ENCODE measurements at regions not wholly inside any gene's neighbourhood (a gene's known extent, or its start where the extent isn't known, plus 50 kb on each side); places are given as distances from the start of the nearest gene placed in this dataset.

DNA sequence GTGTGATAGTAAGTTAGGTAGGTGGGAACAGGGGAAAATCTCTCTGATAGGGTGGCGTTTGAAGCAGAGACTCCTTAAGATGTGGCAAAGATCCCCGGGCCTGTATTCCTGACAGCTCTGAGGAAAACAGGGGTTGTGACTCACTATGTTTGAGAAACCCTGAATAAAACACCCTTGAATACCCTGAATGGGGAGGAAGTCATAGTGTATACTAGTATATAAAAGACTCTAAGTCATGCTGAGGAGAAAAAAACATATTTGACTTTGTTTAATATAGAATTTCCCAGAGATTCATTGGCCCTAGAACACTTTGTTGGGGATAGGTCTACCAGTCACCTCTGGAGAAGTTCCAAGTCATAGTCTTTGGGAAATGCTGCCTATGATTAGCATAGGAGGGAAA, 590.9 kb downstream of the IRS1 start:
- H3K27ac ChIP-seq (ENCODE audit: low read length, poor library complexity, severe bottlenecking), result no peak overlapping the region
- H3K9me3 ChIP-seq (ENCODE audit: control insufficient read depth, low read length), result no peaks in the 10 kb centered on the region
- peak; percentile 62 for DNase-seq
- H3K79me1 ChIP-seq (replicated peaks; ENCODE audit: low read length, poor library complexity, severe bottlenecking), result no peaks in the 10 kb centered on the region
- H3K36me3 ChIP-seq (ENCODE audit: control insufficient read depth in 1 of 2, insufficient read depth in 2 of 2, low read depth in 1 of 2, low read length in 2 of 2), result no peaks in the 10 kb centered on the region
- no peak overlapping the region for H2BK15ac ChIP-seq (ENCODE audit: low read depth, poor library complexity, severe bottlenecking)
- no peaks in the 10 kb centered on the region for H3K27me3 ChIP-seq (ENCODE audit: control insufficient read depth in 1 of 2, insufficient read depth in 1 of 2, low read length in 2 of 2)
- H3K4me1 ChIP-seq (ENCODE audit: control insufficient read depth, insufficient read depth, low read depth, low read length), result no peaks in the 10 kb centered on the region
- H3K4ac ChIP-seq (ENCODE audit: low read depth in 1 of 2, low read length in 2 of 2), result no peak overlapping the region
- no peak overlapping the region for H2BK5ac ChIP-seq (ENCODE audit: low read depth, low read length, poor library complexity, severe bottlenecking)
- H2AFZ ChIP-seq (ENCODE audit: low read depth, low read length), result no peak overlapping the region
- no peak overlapping the region for H2AK5ac ChIP-seq (ENCODE audit: low read length, severe bottlenecking)
- H3K14ac ChIP-seq (ENCODE audit: low read length in 2 of 2), result no peak overlapping the region
- H3K4me2 ChIP-seq (ENCODE audit: low read length, poor library complexity, severe bottlenecking), result no peak overlapping the region
- H2BK120ac ChIP-seq (ENCODE audit: low read depth, low read length), result no peak overlapping the region
- no peak overlapping the region for H4K91ac ChIP-seq (ENCODE audit: low read length)
- 30% methylated on average over 1 of the region's 2 CpGs for WGBS
- no peak overlapping the region for H4K8ac ChIP-seq (ENCODE audit: low read length)
- no peak overlapping the region for H3K23ac ChIP-seq (ENCODE audit: low read length in 2 of 2)
- no peak overlapping the region for H2BK12ac ChIP-seq (ENCODE audit: low read length in 2 of 2)
- H3K18ac ChIP-seq (ENCODE audit: low read depth in 1 of 2, low read length in 2 of 2), result no peak overlapping the region
- H3K9ac ChIP-seq (ENCODE audit: low read length), result no peak overlapping the region
- no peak overlapping the region for H3K4me3 ChIP-seq (ENCODE audit: insufficient read depth in 1 of 2, low read depth in 1 of 2, low read length in 2 of 2)

DNA sequence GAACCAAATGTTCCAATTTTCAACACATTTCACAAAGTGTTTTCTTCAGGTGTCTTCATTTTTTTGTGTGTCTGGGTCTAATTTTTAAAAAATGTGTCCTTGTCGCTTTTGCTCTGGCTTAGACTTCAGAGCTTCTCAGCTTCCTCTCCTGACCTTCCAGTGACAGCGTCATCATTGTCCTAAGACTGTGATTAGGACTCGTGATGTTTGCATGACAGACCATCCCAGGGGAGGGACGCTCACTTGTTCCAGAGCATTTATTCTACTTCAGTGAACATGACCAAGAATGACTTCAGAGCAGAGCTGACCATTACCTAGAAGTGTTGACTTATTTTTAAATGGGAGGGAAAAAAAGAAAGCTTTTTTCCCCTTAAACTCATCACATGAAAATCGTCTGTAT, 591.9 kb downstream of the IRS1 start:
- Histone ChIP-seq H3K14ac (ENCODE audit: low read length in 2 of 2) (no peak overlapping the region), H3K4me3 (ENCODE audit: insufficient read depth in 1 of 2, low read depth in 1 of 2, low read length in 2 of 2) (no peak overlapping the region), H2AFZ (ENCODE audit: low read depth, low read length) (no peak overlapping the region), H2BK12ac (ENCODE audit: low read length in 2 of 2) (peak overlapping the region in 1 of 2 experiments; percentile 37), H3K4ac (ENCODE audit: low read depth in 1 of 2, low read length in 2 of 2) (no peak overlapping the region), H2BK15ac (ENCODE audit: low read depth, poor library complexity, severe bottlenecking) (no peak overlapping the region), H3K4me1 (ENCODE audit: control insufficient read depth, insufficient read depth, low read depth, low read length) (no peaks in the 10 kb centered on the region), H4K8ac (ENCODE audit: low read length) (no peak overlapping the region), H3K9ac (ENCODE audit: low read length) (no peak overlapping the region), H3K9me3 (ENCODE audit: control insufficient read depth, low read length) (no peaks in the 10 kb centered on the region), H3K79me1 (replicated peaks; ENCODE audit: low read length, poor library complexity, severe bottlenecking) (no peaks in the 10 kb centered on the region), H3K27me3 (ENCODE audit: control insufficient read depth in 1 of 2, insufficient read depth in 1 of 2, low read length in 2 of 2) (no peaks in the 10 kb centered on the region), H4K91ac (ENCODE audit: low read length) (no peak overlapping the region), H3K18ac (ENCODE audit: low read depth in 1 of 2, low read length in 2 of 2) (no peak overlapping the region), H2BK5ac (ENCODE audit: low read depth, low read length, poor library complexity, severe bottlenecking) (no peak overlapping the region), H3K36me3 (ENCODE audit: control insufficient read depth in 1 of 2, insufficient read depth in 2 of 2, low read depth in 1 of 2, low read length in 2 of 2) (no peaks in the 10 kb centered on the region), H3K4me2 (ENCODE audit: low read length, poor library complexity, severe bottlenecking) (no peak overlapping the region), H2AK5ac (ENCODE audit: low read length, severe bottlenecking) (no peak overlapping the region), H3K27ac (ENCODE audit: low read length, poor library complexity, severe bottlenecking) (no peak overlapping the region), H3K23ac (ENCODE audit: low read length in 2 of 2) (no peak overlapping the region), H2BK120ac (ENCODE audit: low read depth, low read length) (no peak overlapping the region)
- 90% methylated on average over 4 of the region's 5 CpGs for WGBS
- no peak for DNase-seq

- Histone ChIP-seq H3K36me3 (ENCODE audit: control insufficient read depth in 1 of 2, insufficient read depth in 2 of 2, low read depth in 1 of 2, low read length in 2 of 2) (no peaks in the 10 kb centered on the region), H3K4me1 (ENCODE audit: control insufficient read depth, insufficient read depth, low read depth, low read length) (no peaks in the 10 kb centered on the region), H4K8ac (ENCODE audit: low read length) (no peak overlapping the region), H2AFZ (ENCODE audit: low read depth, low read length) (no peak overlapping the region), H2BK120ac (ENCODE audit: low read depth, low read length) (no peak overlapping the region), H3K23ac (ENCODE audit: low read length in 2 of 2) (no peak overlapping the region), H3K9me3 (ENCODE audit: control insufficient read depth, low read length) (no peaks in the 10 kb centered on the region), H2BK5ac (ENCODE audit: low read depth, low read length, poor library complexity, severe bottlenecking) (no peak overlapping the region), H2AK5ac (ENCODE audit: low read length, severe bottlenecking) (no peak overlapping the region), H3K4me2 (ENCODE audit: low read length, poor library complexity, severe bottlenecking) (no peak overlapping the region), H3K27me3 (ENCODE audit: control insufficient read depth in 1 of 2, insufficient read depth in 1 of 2, low read length in 2 of 2) (no peaks in the 10 kb centered on the region), H4K91ac (ENCODE audit: low read length) (no peak overlapping the region), H3K14ac (ENCODE audit: low read length in 2 of 2) (no peak overlapping the region), H3K9ac (ENCODE audit: low read length) (no peak overlapping the region), H2BK15ac (ENCODE audit: low read depth, poor library complexity, severe bottlenecking) (no peak overlapping the region), H3K27ac (ENCODE audit: low read length, poor library complexity, severe bottlenecking) (no peak overlapping the region), H3K18ac (ENCODE audit: low read depth in 1 of 2, low read length in 2 of 2) (no peak overlapping the region), H3K4ac (ENCODE audit: low read depth in 1 of 2, low read length in 2 of 2) (no peak overlapping the region), H2BK12ac (ENCODE audit: low read length in 2 of 2) (no peak overlapping the region), H3K4me3 (ENCODE audit: insufficient read depth in 1 of 2, low read depth in 1 of 2, low read length in 2 of 2) (no peak overlapping the region), H3K79me1 (replicated peaks; ENCODE audit: low read length, poor library complexity, severe bottlenecking) (no peaks in the 10 kb centered on the region)
- no peak for DNase-seq
- 95% methylated on average over 2 of the region's 2 CpGs for WGBS
These were observed 600.1 kb downstream of the IRS1 start for GRCh38 chr2:226199555-226199954.

DNA sequence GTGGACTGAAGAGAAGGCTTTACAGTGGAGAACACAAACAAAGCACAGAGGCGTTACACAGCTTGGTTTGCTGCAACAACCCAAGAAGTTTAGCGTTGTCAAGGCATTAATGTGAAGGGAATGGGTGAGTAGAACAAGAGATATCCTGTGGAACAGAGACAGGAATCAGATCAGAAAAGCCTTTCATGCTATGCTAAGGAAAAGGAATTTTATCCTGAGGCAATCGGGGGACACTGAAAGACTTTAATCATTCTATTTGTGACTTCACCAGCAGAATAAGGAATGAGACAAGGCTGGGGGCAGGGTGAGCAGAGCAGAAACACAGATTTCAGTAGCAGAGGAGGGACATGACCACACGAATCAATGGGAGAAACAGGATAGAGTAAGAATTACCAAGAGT, 600.7 kb downstream of the IRS1 start:
- H3K9me3 ChIP-seq (ENCODE audit: control insufficient read depth, low read length), result no peaks in the 10 kb centered on the region

More for the DNA sequence above, 600.7 kb downstream of the IRS1 start:
- no peaks in the 10 kb centered on the region for H3K4me1 ChIP-seq (ENCODE audit: control insufficient read depth, insufficient read depth, low read depth, low read length)
- no peak overlapping the region for H3K27ac ChIP-seq (ENCODE audit: low read length, poor library complexity, severe bottlenecking)
- no peak overlapping the region for H3K18ac ChIP-seq (ENCODE audit: low read depth in 1 of 2, low read length in 2 of 2)
- H3K36me3 ChIP-seq (ENCODE audit: control insufficient read depth in 1 of 2, insufficient read depth in 2 of 2, low read depth in 1 of 2, low read length in 2 of 2), result no peaks in the 10 kb centered on the region
- 94% methylated on average over 4 of the region's 4 CpGs for WGBS
- no peak overlapping the region for H4K8ac ChIP-seq (ENCODE audit: low read length)
- no peaks in the 10 kb centered on the region for H3K27me3 ChIP-seq (ENCODE audit: control insufficient read depth in 1 of 2, insufficient read depth in 1 of 2, low read length in 2 of 2)
- no peak overlapping the region for H2BK5ac ChIP-seq (ENCODE audit: low read depth, low read length, poor library complexity, severe bottlenecking)
- H3K4me3 ChIP-seq (ENCODE audit: insufficient read depth in 1 of 2, low read depth in 1 of 2, low read length in 2 of 2), result no peak overlapping the region
- H3K79me1 ChIP-seq (replicated peaks; ENCODE audit: low read length, poor library complexity, severe bottlenecking), result no peaks in the 10 kb centered on the region
- H3K14ac ChIP-seq (ENCODE audit: low read length in 2 of 2), result no peak overlapping the region
- no peak overlapping the region for H3K4me2 ChIP-seq (ENCODE audit: low read length, poor library complexity, severe bottlenecking)
- H3K9ac ChIP-seq (ENCODE audit: low read length), result no peak overlapping the region
- H3K4ac ChIP-seq (ENCODE audit: low read depth in 1 of 2, low read length in 2 of 2), result no peak overlapping the region
- H2BK15ac ChIP-seq (ENCODE audit: low read depth, poor library complexity, severe bottlenecking), result no peak overlapping the region
- no peak for DNase-seq
- H3K23ac ChIP-seq (ENCODE audit: low read length in 2 of 2), result no peak overlapping the region
- H2BK12ac ChIP-seq (ENCODE audit: low read length in 2 of 2), result no peak overlapping the region
- H2AFZ ChIP-seq (ENCODE audit: low read depth, low read length), result no peak overlapping the region
- H2BK120ac ChIP-seq (ENCODE audit: low read depth, low read length), result no peak overlapping the region
- H2AK5ac ChIP-seq (ENCODE audit: low read length, severe bottlenecking), result no peak overlapping the region
- no peak overlapping the region for H4K91ac ChIP-seq (ENCODE audit: low read length)

Data from mesenchymal stem cell (in vitro differentiated cells and primary cell).